NCI-H510A treated with DMSO at 0.1 percent for 48 hours (cell line): ENCODE measurements at regions not wholly inside any gene's neighbourhood (a gene's known extent, or its start where the extent isn't known, plus 50 kb on each side); places are given as distances from the start of the nearest gene placed in this dataset.

Experiments
- DNase-seq: peaks from one replicate; lab custom pipeline; 2025; lab: John Stamatoyannopoulos, UW

DNA sequence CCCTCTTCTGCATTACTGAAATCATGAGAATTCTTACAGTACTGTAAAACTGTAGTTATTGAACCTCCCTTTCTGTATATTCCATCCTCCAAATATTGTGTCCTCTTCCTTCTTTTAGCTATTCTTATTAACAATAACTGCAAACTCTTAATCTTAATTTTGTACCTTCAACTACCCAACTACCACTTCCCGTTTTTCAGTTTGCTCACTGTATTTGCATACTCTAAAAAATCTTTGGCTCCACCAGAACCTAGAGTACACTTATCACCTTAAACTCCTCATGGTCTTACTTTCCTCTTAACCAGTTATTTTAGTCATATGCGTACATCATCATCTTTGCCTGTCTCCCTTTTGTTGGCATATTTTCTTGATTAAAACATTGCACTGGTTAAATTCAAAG is 543.7 kb downstream of the ARAP2 start:
- DNase-seq, result no peak

GRCh38 chr4:35709080-35709479 is 535.2 kb downstream of the ARAP2 start:
- DNase-seq, result no peak

- DNase-seq, result no peak
Observed at GRCh38 chr4:35710343-35710742, 534.0 kb downstream of the ARAP2 start.

DNA sequence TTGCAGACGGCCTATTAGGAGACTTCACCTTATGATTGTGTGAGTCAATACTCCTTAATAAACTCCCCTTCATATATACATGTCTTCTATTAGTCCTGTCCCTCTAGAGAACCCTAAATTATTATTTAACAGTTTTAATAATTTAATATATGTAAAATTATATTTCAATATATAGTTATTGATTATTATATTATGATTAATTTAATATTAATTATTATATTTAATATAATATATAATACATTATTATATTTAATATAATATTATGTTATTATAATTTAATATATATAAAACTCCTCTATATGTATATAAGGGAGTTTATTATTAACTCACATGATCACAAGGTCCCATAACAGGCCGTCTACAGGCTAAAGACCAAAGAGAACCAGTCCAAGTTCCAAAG is 533.2 kb downstream of the ARAP2 start:
- no peak for DNase-seq

DNA sequence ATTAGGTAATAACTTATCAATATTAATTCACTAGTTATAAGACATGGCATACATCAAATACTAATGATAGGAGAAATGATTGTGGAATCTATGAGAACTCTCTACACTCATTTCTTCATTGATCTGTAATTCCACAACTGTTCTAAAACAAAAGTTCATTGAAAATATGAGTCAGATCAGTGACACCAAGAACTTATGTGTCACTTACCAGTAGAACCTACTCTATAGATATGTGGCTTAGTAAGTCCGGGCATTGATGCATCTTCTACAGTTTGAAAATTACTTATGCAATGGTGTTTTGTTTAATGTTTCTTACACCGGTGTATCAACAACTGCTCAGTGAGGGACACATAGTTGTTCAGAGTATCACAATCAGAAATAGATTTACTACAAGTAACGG is 520.3 kb downstream of the ARAP2 start:
- DNase-seq, result no peak

DNA sequence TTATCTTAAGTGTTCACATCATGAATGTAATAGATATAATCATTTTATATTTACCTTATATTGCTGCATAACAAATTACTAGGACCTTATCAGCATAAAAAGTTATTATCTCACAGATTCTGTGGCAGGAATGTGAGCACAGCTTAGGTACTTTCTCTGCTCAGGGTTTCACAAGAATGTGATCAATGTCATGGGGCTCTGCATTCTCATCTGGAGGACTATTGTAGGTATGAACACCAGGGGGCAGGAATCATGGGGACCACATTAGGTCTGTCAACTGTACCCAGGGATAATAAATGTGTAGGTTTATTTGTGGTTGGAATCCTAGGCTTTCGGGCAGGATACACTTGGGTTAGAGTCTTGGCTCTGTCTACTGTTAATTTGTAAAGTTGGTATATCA is 519.2 kb downstream of the ARAP2 start:
- DNase-seq, result no peak

DNA sequence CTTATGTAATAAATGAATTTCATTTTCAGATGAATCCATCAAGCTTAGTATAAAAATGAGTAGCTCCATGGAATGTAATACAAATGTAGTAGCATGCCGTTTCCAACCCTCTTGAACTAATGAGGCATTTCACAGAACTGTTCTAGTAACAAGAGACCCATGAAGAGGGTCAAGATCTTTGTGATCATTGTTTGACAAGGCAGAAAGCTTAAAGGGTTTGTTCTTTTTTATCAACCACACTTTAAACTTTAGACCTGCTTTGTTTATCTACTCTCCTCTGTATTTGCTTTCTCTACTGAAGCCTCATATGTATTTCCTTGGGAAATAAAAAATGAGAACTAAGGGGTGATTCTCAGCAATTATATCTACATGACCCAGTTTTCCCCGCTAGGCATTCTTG is 513.9 kb downstream of the ARAP2 start:
- peak; percentile 5 for DNase-seq

DNA sequence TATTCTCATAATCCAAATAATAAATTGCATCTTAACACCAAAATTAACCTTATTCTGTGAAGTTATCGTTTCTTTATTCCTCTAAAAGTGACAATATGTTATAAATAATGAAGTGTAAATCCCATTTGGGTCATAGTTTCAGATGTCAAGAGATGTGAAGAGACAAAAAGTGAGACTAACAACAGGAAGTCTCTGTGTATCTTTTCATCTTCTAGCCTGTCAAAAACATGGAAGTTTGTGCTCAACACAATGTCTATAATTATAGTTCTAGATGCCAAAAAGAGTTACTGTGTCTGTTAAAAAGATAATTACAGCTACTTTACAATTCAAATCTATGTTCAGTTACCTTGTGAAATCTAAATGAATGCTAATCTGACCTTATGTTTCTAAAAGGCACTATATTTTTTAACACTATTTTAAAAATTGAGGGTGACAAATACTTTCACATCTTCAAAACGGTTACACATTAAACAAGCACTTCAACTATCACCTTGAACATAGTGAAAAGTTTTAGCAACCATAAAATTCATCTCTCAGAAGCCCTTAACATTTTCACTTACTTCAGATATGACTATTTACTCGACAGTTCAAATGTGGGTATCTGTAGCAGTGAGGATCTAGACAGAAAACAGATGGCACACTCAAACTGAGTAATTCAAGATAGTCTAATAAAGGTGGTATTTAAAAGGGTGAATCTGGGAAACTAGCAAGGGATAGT is 509.8 kb downstream of the ARAP2 start:
- DNase-seq, result no peak

GRCh38 chr4:35739308-35739707 is 505.0 kb downstream of the ARAP2 start:
- no peak for DNase-seq

- no peak for DNase-seq
Observed at GRCh38 chr4:35754047-35754446, 490.3 kb downstream of the ARAP2 start.

DNA sequence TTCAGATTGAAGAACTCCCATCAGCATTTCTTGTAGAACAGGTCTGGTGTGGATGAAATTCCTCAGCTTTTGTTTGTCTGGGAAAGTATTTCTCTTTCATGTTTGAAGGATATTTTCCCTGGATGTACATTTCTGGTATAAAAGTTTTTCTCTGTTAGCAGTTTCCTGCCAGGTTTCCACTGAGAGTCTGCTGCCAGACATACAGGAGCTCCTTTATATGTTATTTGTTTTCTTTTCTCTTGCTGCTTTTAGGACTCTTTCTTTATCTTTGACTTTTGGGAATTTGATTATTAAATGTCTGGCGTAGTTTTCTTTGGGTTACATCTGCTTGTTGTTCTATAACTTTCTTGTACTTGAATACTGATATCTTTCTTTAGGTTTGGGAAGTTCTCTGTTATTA is 486.5 kb downstream of the ARAP2 start:
- DNase-seq, result no peak

- no peak for DNase-seq
Observed at GRCh38 chr4:35760807-35761206, 483.5 kb downstream of the ARAP2 start.

GRCh38 chr4:35771571-35771970 is 472.7 kb downstream of the ARAP2 start:
- DNase-seq, result no peak

DNA sequence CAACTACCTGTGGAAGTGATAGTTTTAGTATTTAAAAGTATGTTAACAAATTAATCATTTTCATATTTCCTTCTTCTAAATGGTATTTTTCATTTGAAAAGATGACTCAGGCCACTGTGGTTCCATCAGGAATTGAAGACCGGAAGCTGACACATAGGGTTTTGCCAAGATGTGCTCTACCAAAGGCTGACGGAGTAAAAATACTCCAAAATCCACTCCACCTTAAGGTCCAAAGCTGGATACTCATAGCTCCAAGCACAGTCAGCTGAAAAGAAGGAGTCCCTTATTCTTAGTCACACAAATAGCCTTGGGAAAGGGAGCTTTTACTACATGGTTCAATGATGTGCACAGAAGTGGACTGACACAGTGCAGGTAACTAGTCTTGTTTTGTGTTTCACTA is 472.0 kb downstream of the ARAP2 start:
- DNase-seq, result no peak

DNA sequence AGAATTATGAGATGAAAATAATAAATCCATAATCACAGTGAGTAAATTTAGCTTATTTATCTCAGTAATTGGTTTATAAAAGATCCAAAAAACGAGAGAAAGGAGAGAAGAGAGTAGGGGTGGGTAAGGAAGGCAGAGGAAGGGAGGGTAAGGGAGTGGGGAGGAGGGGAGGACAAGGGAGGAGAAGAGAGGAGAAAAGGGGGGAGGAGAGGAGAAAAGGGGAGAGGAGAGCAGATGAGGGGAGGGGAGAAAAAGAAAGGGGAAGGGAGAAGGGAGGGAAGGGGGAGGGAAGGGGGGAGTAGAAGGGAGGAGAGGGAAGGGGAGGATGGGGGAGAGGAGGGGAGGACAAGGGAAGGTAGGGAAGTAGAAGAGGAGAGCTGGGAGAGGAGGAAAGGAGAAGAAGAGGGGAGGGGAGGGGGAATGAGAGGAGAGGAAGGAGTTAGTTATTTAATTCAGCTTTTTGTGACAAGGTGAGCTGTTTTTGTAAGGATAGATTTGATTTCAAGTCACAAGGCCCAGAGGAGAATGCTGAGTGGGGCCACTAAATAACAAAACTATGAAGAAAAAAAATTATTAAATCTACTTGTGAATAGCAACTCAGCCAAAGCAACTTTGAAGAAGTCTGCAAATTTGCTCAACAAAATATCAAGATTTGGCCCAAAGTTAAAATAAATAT is 454.3 kb downstream of the ARAP2 start:
- DNase-seq, result no peak

GRCh38 chr4:35793045-35793722 is 451.1 kb downstream of the ARAP2 start:
- no peak for DNase-seq

DNA sequence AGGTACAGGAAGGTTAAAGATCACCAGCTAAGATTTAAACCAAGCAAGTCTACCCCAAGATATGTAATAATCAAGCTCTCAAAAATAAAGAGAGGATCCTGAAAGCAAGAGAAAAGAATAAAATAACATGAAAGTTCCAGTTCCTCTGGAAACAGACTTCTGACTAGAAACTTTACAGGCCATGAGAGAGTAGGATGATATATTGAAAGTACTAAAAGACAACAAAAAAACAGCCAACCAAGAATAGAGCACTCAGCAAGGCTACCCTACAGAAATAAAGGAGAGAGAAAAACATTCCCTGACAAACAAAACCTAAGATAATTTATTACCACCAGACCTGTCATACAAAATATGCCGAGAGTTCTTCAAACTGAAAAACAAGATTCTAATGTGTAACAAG is 450.5 kb downstream of the ARAP2 start:
- DNase-seq, result no peak

- no peak for DNase-seq
Observed at GRCh38 chr4:35800669-35801068, 443.6 kb downstream of the ARAP2 start.

DNA sequence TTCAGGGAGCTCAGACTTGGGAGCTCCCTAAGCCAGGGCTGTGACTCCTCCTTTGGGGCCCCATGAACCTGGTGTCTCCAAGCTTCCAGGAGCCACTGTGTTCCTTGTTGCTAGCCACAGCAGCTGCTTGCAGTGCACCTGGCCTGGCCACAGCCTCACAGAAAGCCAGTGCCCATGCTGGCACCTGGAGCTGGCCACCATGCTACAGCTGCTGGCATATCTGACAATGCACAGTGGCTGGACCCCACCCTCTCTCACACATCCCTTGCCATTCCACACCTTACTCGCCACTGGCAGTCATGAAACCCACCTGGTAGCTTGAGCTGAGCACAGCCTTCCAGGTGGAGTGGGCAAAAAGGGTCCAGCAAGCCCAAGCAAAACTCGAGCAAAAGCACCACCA is 441.7 kb downstream of the ARAP2 start:
- DNase-seq, result no peak

GRCh38 chr4:35818520-35818919 is 425.8 kb downstream of the ARAP2 start:
- no peak for DNase-seq

- no peak for DNase-seq
Observed at GRCh38 chr4:35820003-35820402, 424.3 kb downstream of the ARAP2 start.

GRCh38 chr4:35824231-35824630 is 420.1 kb downstream of the ARAP2 start:
- no peak for DNase-seq

DNA sequence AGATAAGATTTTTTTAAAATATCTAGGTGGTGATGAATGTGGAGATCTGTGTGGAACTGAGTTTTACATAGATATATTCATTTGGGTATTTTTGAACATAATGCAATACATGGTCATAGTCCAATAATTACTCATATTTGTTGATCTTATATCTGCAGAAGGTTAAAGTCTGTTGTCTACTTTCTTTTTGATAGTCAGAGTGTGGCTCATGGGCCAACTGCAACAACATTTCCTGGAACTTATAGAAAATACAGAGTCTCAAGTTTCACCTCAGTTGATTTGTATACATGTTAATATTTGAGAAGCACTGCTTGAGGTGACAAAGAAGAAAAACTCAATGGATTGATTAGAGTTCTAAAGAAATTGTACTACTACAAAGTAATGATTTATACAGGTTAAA is 408.4 kb downstream of the ARAP2 start:
- DNase-seq, result no peak
